Uterus (tissue), 3 donors: ENCODE measurements at regions not wholly inside any gene's neighbourhood (a gene's known extent, or its start where the extent isn't known, plus 50 kb on each side); places are given as distances from the start of the nearest gene placed in this dataset.

Experiments
- DNase-seq, 2 donors: peaks; one replicate each; pipeline ENCODE4 v3.0.0-alpha.2; 2019 to 2020
- H3K27ac ChIP-seq, 2 donors: fragments of 200-600 bp; sonication (generic); 1 replicate in 1 of 2; 2 replicates in 1 of 2; pipeline ENCODE4 v1.5.1; 2016 to 2018
- H3K27me3 ChIP-seq, 2 donors: fragments of 200-600 bp; sonication (generic); one replicate each; pipeline ENCODE4 v1.5.1; 2018 to 2019; ENCODE audit warnings: control low read depth in 1 of 2
- H3K36me3 ChIP-seq, 2 donors: fragments of 200-600 bp; sonication (generic); one replicate each; pipeline ENCODE4 v1.5.1; 2019; ENCODE audit warnings: control low read depth in 1 of 2
- H3K4me1 ChIP-seq, 2 donors: fragments of 200-600 bp; sonication (generic); one replicate each; pipeline ENCODE4 v1.5.1; 2018 to 2019; ENCODE audit warnings: control low read depth in 1 of 2
- H3K4me3 ChIP-seq, 2 donors: fragments of 200-600 bp; sonication (generic); 1 replicate in 1 of 2; 2 replicates in 1 of 2; pipeline ENCODE4 v1.5.1; 2018 to 2019; ENCODE audit warnings: mild to moderate bottlenecking in 1 of 2
- H3K9me3 ChIP-seq, 2 donors: fragments of 200-600 bp; sonication (generic); one replicate each; pipeline ENCODE4 v1.5.1; 2019; ENCODE audit warnings: control low read depth in 1 of 2
- CTCF ChIP-seq, 4 experiments: fragments of 200-600 bp in 2 of 4; fragments of 450-650 bp in 2 of 4; sonication (generic) in 2 of 4; IDR thresholded peaks; one replicate each; pipeline ENCODE4 v1.5.1; 2016 to 2019; ENCODE audit warnings: antibody characterized with exemption in 4 of 4, mild to moderate bottlenecking in 2 of 4, moderate library complexity in 1 of 4
- POLR2A ChIP-seq, 2 donors: fragments of 450-650 bp; IDR thresholded peaks; one replicate each; pipeline ENCODE4 v1.6.1; 2016; ENCODE audit warnings: antibody characterized with exemption in 2 of 2, mild to moderate bottlenecking in 1 of 2, moderate library complexity in 1 of 2
- intact Hi-C: fragments of 100-400 bp; cut with DNase I; formaldehyde crosslinking; loops from one replicate; pipeline ENCODE4 v1.15.1; 2023; ENCODE audit warnings: low total_unique reads
- donor health status: DM: yes; HTN: yes; CAD: no.

GRCh38 chr5:176743136-176743861, 67.1 kb upstream of the UNC5A start:
- TF ChIP-seq CTCF (IDR thresholded peaks at IDR 0.05), result no peak
- no peak for TF ChIP-seq POLR2A (IDR thresholded peaks at IDR 0.05)
- Histone ChIP-seq H3K36me3 (no peaks in the 10 kb centered on the region), H3K4me3 (peak overlapping the region in 1 of 2 donors; percentile 3), H3K27me3 (no peaks in the 10 kb centered on the region), H3K4me1 (no peaks in the 10 kb centered on the region), H3K9me3 (no peaks in the 10 kb centered on the region), H3K27ac (no peak overlapping the region)
- DNase-seq, result no peak
- intact Hi-C loops, result no loop called here

GRCh38 chr5:176743868-176744583, 66.3 kb upstream of the UNC5A start:
- no peak for TF ChIP-seq CTCF (IDR thresholded peaks at IDR 0.05)
- TF ChIP-seq POLR2A (IDR thresholded peaks at IDR 0.05), result no peak
- no peak for DNase-seq
- H3K4me3 ChIP-seq, result no peak overlapping the region

GRCh38 chr5:176744584-176744965, 65.8 kb upstream of the UNC5A start:
- Histone ChIP-seq H3K36me3 (no peaks in the 10 kb centered on the region), H3K9me3 (no peaks in the 10 kb centered on the region), H3K27ac (no peak overlapping the region), H3K27me3 (no peaks in the 10 kb centered on the region), H3K4me1 (no peaks in the 10 kb centered on the region), H3K4me3 (no peak overlapping the region)
- intact Hi-C loops, result no loop called here
- DNase-seq, result no peak
- TF ChIP-seq CTCF (IDR thresholded peaks at IDR 0.05) (no peak), POLR2A (IDR thresholded peaks at IDR 0.05) (no peak)

More at GRCh38 chr5:176743868-176744583, 66.3 kb upstream of the UNC5A start:
- Histone ChIP-seq H3K27ac (no peak overlapping the region), H3K27me3 (no peaks in the 10 kb centered on the region), H3K4me1 (no peaks in the 10 kb centered on the region), H3K9me3 (no peaks in the 10 kb centered on the region), H3K36me3 (no peaks in the 10 kb centered on the region)
- intact Hi-C loops, result no loop called here

- no peaks in the 10 kb centered on the region for H3K9me3 ChIP-seq
- no peaks in the 10 kb centered on the region for H3K4me1 ChIP-seq
- H3K4me3 ChIP-seq, result no peak overlapping the region
- no peak for TF ChIP-seq POLR2A (IDR thresholded peaks at IDR 0.05)
- no peak for TF ChIP-seq CTCF (IDR thresholded peaks at IDR 0.05)
- H3K27ac ChIP-seq, result no peak overlapping the region
- DNase-seq, result no peak
- intact Hi-C loops, result no loop called here
- no peaks in the 10 kb centered on the region for H3K27me3 ChIP-seq
- H3K36me3 ChIP-seq, result no peaks in the 10 kb centered on the region
Observed at GRCh38 chr5:176747670-176748072, 62.7 kb upstream of the UNC5A start.
